Mesendoderm (in vitro differentiated cells): ENCODE measurements at regions not wholly inside any gene's neighbourhood (a gene's known extent, or its start where the extent isn't known, plus 50 kb on each side); places are given as distances from the start of the nearest gene placed in this dataset.
A peak's percentile ranks its signal among the peaks of the same experiment; 100 is the strongest.

Experiments used
- DNase-seq: peaks from one replicate; pipeline ENCODE4 v3.0.0; 2013
- H2AK5ac ChIP-seq: 2 replicates; pipeline ENCODE4 v1.6.1; 2013; ENCODE audit warnings: low read length, inconsistent platforms
- H2BK120ac ChIP-seq: 2 replicates; pipeline ENCODE4 v1.6.1; 2013; ENCODE audit warnings: low read depth, mild to moderate bottlenecking, low read length, moderate library complexity, mixed read lengths
- H2BK15ac ChIP-seq: replicated peaks from 2 replicates; pipeline ENCODE4 v1.6.1; 2013; ENCODE audit warnings: low read depth, mild to moderate bottlenecking, moderate library complexity
- H2BK5ac ChIP-seq: 2 replicates; pipeline ENCODE4 v1.6.1; 2013; ENCODE audit warnings: low read length, inconsistent platforms
- H3K18ac ChIP-seq: 2 replicates; pipeline ENCODE4 v1.6.1; 2013; ENCODE audit warnings: mild to moderate bottlenecking, low read length, mixed read lengths
- H3K23ac ChIP-seq: one replicate; pipeline ENCODE4 v1.6.1; 2013; ENCODE audit warnings: low read length
- H3K27ac ChIP-seq: 2 replicates; pipeline ENCODE4 v1.5.1; 2013; ENCODE audit warnings: low read depth, mild to moderate bottlenecking, inconsistent platforms, low read length, moderate library complexity
- H3K27me3 ChIP-seq: 2 replicates; pipeline ENCODE4 v1.6.1; 2013; ENCODE audit warnings: low read length, control low read depth, mild to moderate bottlenecking, inconsistent platforms; ENCODE audit not compliant: insufficient read depth, poor library complexity
- H3K36me3 ChIP-seq: 2 replicates; pipeline ENCODE4 v1.6.1; 2013; ENCODE audit warnings: low read length, inconsistent platforms; ENCODE audit not compliant: control insufficient read depth, insufficient read depth
- H3K4ac ChIP-seq: one replicate; pipeline ENCODE4 v1.6.1; 2013; ENCODE audit warnings: low read depth, mild to moderate bottlenecking, low read length, moderate library complexity
- H3K4me1 ChIP-seq: 2 replicates; pipeline ENCODE4 v1.6.1; 2013; ENCODE audit warnings: low read depth, low read length, inconsistent platforms; ENCODE audit not compliant: control insufficient read depth
- H3K4me2 ChIP-seq: 2 replicates; pipeline ENCODE4 v1.6.1; 2013; ENCODE audit warnings: low read length
- H3K4me3 ChIP-seq: 2 replicates; pipeline ENCODE4 v1.5.1; 2013; ENCODE audit warnings: mild to moderate bottlenecking, low read length
- H3K56ac ChIP-seq: one replicate; pipeline ENCODE4 v1.6.1; 2013; ENCODE audit warnings: low read length
- H3K79me1 ChIP-seq: 2 replicates; pipeline ENCODE4 v1.6.1; 2013; ENCODE audit warnings: low read length, inconsistent platforms
- H3K79me2 ChIP-seq: 2 replicates; pipeline ENCODE4 v1.6.1; 2013; ENCODE audit warnings: mild to moderate bottlenecking, low read length; ENCODE audit not compliant: control insufficient read depth, insufficient read depth
- H3K9ac ChIP-seq: 2 replicates; pipeline ENCODE4 v1.6.1; 2013; ENCODE audit warnings: low read length, inconsistent platforms
- H4K5ac ChIP-seq: one replicate; pipeline ENCODE4 v1.6.1; 2013; ENCODE audit warnings: low read length
- H4K8ac ChIP-seq: one replicate; pipeline ENCODE4 v1.6.1; 2013; ENCODE audit warnings: low read depth, mild to moderate bottlenecking, control low read depth, low read length, moderate library complexity
- WGBS: extraction: QIAGEN DNeasy Blood & Tissue Kit; methylation state at CpG from one replicate; pipeline ENCODE4 v1.1.7; 2013; ENCODE audit warnings: low lambda C conversion rate, missing lambda C conversion rate; ENCODE audit not compliant: insufficient coverage; ENCODE audit errors: extremely low coverage; 5-methylcytosine and 5-hydroxymethylcytosine counted together

DNA sequence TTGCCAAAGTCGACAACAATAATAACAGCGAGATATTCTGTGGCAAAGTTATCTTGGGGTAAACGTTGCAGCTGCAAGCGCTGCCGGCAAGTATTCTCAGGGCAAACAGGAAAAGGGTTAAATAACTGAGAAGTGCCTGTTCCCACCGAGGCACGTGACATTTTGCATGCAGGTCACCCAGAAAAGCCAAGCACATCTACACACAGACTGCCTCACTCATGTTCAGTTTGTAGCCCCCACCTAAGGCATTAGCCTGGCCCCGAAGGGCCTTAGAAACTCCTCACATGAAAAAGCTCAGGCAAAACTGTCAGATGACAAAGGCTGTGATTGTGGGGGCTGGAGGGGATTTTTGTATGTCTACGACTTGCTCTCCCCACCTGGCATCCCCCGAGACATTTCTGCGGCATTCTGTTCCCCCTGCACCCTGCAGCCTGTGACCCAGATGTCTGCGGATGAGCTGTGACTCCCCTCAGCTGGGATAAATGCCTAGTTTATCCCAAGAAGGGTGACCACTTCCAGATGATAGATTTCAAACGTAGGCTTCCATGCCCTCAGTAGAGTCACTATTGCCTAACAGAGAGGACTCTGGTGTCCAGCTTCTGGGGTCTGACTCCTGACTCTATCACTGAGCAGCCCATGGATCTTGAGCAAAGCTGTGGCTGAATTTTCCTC is 215.2 kb upstream of the SIX2 start:
- Histone ChIP-seq H4K5ac (no peak overlapping the region), H3K36me3 (no peaks in the 10 kb centered on the region), H3K27ac (no peak overlapping the region), H3K27me3 (no peaks in the 10 kb centered on the region), H3K4me1 (peaks cover 7% of the 10 kb centered on the region), H3K9ac (no peak overlapping the region), H3K4me3 (no peak overlapping the region), H3K56ac (no peak overlapping the region), H3K4ac (no peak overlapping the region), H4K8ac (no peak overlapping the region), H3K18ac (no peak overlapping the region), H3K79me1 (no peaks in the 10 kb centered on the region), H3K79me2 (no peaks in the 10 kb centered on the region), H3K23ac (no peak overlapping the region), H2AK5ac (no peak overlapping the region), H2BK120ac (no peak overlapping the region), H2BK15ac (no peak overlapping the region), H3K4me2 (no peak overlapping the region), H2BK5ac (no peak overlapping the region)
- WGBS = no CpG with 5 or more reads among the region's 13 CpGs
- no peak for DNase-seq

DNA sequence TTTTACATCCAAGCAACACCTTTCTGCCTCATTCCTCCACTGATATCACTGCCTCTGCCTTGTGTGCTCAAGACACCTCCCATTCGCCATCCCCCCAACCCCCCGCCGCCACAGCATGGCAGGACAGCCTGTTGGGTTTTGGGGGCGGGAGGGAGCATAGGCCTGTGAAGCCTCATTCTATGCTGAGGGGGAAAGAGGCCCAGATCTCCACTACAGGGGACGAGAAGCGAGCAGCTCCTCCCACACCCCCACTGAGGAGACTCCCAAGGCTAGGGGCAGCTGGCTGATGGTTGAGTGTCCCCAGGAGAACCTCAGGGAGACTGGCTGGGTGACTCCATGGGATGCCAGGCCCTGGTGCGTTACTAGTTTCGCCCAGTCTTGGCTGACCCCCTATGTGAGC is 214.3 kb upstream of the SIX2 start:
- H3K4ac ChIP-seq = no peak overlapping the region
- no peak overlapping the region for H3K18ac ChIP-seq
- no peak overlapping the region for H3K23ac ChIP-seq
- H2BK15ac ChIP-seq = no peak overlapping the region
- no peak overlapping the region for H2AK5ac ChIP-seq
- WGBS = no CpG with 5 or more reads among the region's 8 CpGs
- H3K4me3 ChIP-seq = no peak overlapping the region
- H3K9ac ChIP-seq = no peak overlapping the region
- H3K79me1 ChIP-seq = no peaks in the 10 kb centered on the region
- no peaks in the 10 kb centered on the region for H3K27me3 ChIP-seq
- H3K56ac ChIP-seq = no peak overlapping the region
- no peak overlapping the region for H2BK120ac ChIP-seq
- H3K4me1 ChIP-seq = peaks cover 7% of the 10 kb centered on the region
- H4K8ac ChIP-seq = no peak overlapping the region
- H4K5ac ChIP-seq = no peak overlapping the region
- no peak overlapping the region for H3K27ac ChIP-seq
- H3K36me3 ChIP-seq = no peaks in the 10 kb centered on the region
- no peaks in the 10 kb centered on the region for H3K79me2 ChIP-seq
- no peak overlapping the region for H3K4me2 ChIP-seq
- peak; percentile 31 for DNase-seq
- H2BK5ac ChIP-seq = no peak overlapping the region

DNA sequence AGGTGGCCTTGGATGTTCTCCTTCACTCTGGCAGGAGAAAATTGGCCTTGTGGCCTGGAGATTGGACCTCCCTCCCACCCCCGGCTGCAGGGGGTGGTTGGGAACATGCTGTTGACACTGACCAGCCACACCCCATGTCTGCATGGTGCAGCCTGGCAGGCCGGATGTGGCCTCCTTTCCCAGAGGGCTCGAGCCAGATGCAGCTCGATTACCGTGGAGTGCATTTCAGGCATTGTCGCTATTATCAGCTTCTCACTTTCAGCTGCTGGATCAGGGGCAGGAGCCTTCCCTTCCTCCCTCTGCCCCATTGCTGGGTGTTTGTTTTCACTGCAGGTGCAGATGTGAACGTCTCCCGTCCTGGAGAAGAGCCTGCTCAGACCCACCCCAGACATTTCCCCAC is 211.0 kb upstream of the SIX2 start:
- WGBS = no CpG with 5 or more reads among the region's 8 CpGs

GRCh38 chr2:45218931-45219339 is 209.7 kb upstream of the SIX2 start:
- H3K4ac ChIP-seq = no peak overlapping the region
- no peak overlapping the region for H4K5ac ChIP-seq
- no peak overlapping the region for H4K8ac ChIP-seq
- H3K9ac ChIP-seq = no peak overlapping the region
- H3K4me2 ChIP-seq = no peak overlapping the region
- no peak overlapping the region for H3K4me3 ChIP-seq
- no peak overlapping the region for H2BK15ac ChIP-seq
- H3K18ac ChIP-seq = no peak overlapping the region
- H2BK120ac ChIP-seq = no peak overlapping the region
- H3K27me3 ChIP-seq = no peaks in the 10 kb centered on the region
- H3K56ac ChIP-seq = no peak overlapping the region
- WGBS = no CpG with 5 or more reads among the region's 3 CpGs
- H3K79me2 ChIP-seq = no peaks in the 10 kb centered on the region
- no peak overlapping the region for H2AK5ac ChIP-seq
- no peak for DNase-seq
- no peaks in the 10 kb centered on the region for H3K79me1 ChIP-seq
- H3K27ac ChIP-seq = no peak overlapping the region
- no peak overlapping the region for H2BK5ac ChIP-seq
- H3K23ac ChIP-seq = no peak overlapping the region
- H3K36me3 ChIP-seq = no peaks in the 10 kb centered on the region
- peaks cover 7% of the 10 kb centered on the region for H3K4me1 ChIP-seq

More for the DNA sequence above, 211.0 kb upstream of the SIX2 start:
- Histone ChIP-seq H3K36me3 (no peaks in the 10 kb centered on the region), H3K27ac (no peak overlapping the region), H3K9ac (no peak overlapping the region), H4K5ac (no peak overlapping the region), H3K79me2 (no peaks in the 10 kb centered on the region), H3K79me1 (no peaks in the 10 kb centered on the region), H3K18ac (no peak overlapping the region), H3K23ac (no peak overlapping the region), H2BK120ac (no peak overlapping the region), H3K4me2 (no peak overlapping the region), H4K8ac (no peak overlapping the region), H3K56ac (no peak overlapping the region), H2BK5ac (no peak overlapping the region), H3K4ac (no peak overlapping the region), H2AK5ac (no peak overlapping the region), H3K4me1 (peaks cover 7% of the 10 kb centered on the region), H3K27me3 (no peaks in the 10 kb centered on the region), H3K4me3 (no peak overlapping the region), H2BK15ac (no peak overlapping the region)
- no peak for DNase-seq

GRCh38 chr2:45218297-45218696 is 209.0 kb upstream of the SIX2 start:
- no peak for DNase-seq

GRCh38 chr2:45216118-45216517 is 206.9 kb upstream of the SIX2 start:
- H3K4me1 ChIP-seq = no peaks in the 10 kb centered on the region
- H2BK15ac ChIP-seq = no peak overlapping the region
- no peak overlapping the region for H3K56ac ChIP-seq
- H3K23ac ChIP-seq = no peak overlapping the region
- H3K4ac ChIP-seq = no peak overlapping the region
- no peak overlapping the region for H4K8ac ChIP-seq
- H3K9ac ChIP-seq = no peak overlapping the region
- H2BK120ac ChIP-seq = no peak overlapping the region
- H3K79me1 ChIP-seq = no peaks in the 10 kb centered on the region
- H3K27ac ChIP-seq = no peak overlapping the region
- no peak overlapping the region for H3K18ac ChIP-seq
- H3K4me2 ChIP-seq = no peak overlapping the region
- H4K5ac ChIP-seq = no peak overlapping the region
- DNase-seq = no peak
- no peak overlapping the region for H2AK5ac ChIP-seq
- no peaks in the 10 kb centered on the region for H3K27me3 ChIP-seq
- no peaks in the 10 kb centered on the region for H3K79me2 ChIP-seq
- no peaks in the 10 kb centered on the region for H3K36me3 ChIP-seq
- H2BK5ac ChIP-seq = no peak overlapping the region
- no peak overlapping the region for H3K4me3 ChIP-seq

More at GRCh38 chr2:45218297-45218696, 209.0 kb upstream of the SIX2 start:
- no peak overlapping the region for H3K27ac ChIP-seq
- no peak overlapping the region for H3K4me3 ChIP-seq
- no peak overlapping the region for H3K23ac ChIP-seq
- peaks cover 3% of the 10 kb centered on the region for H3K4me1 ChIP-seq
- H3K79me2 ChIP-seq = no peaks in the 10 kb centered on the region
- no peak overlapping the region for H2BK120ac ChIP-seq
- no peak overlapping the region for H3K4me2 ChIP-seq
- no peak overlapping the region for H3K4ac ChIP-seq
- WGBS = no CpG with 5 or more reads among the region's 3 CpGs
- H3K18ac ChIP-seq = no peak overlapping the region
- H3K27me3 ChIP-seq = no peaks in the 10 kb centered on the region
- no peak overlapping the region for H2BK5ac ChIP-seq
- H4K5ac ChIP-seq = no peak overlapping the region
- no peaks in the 10 kb centered on the region for H3K36me3 ChIP-seq
- H4K8ac ChIP-seq = no peak overlapping the region
- H3K79me1 ChIP-seq = no peaks in the 10 kb centered on the region
- H2AK5ac ChIP-seq = no peak overlapping the region
- H3K9ac ChIP-seq = no peak overlapping the region
- no peak overlapping the region for H2BK15ac ChIP-seq
- H3K56ac ChIP-seq = no peak overlapping the region
